Iris pigment epithelial cell (primary cell): ENCODE measurements at regions not wholly inside any gene's neighbourhood (a gene's known extent, or its start where the extent isn't known, plus 50 kb on each side); places are given as distances from the start of the nearest gene placed in this dataset.

Experiments
- DNase-seq: peaks from one replicate; pipeline ENCODE4 v3.0.0-alpha.2; 2011; ENCODE audit warnings: low read depth

- DNase-seq = no peak
These were observed 489.6 kb downstream of the BMP2 start for GRCh38 chr20:7257099-7257498.

GRCh38 chr20:7257692-7258466 is 490.4 kb downstream of the BMP2 start:
- DNase-seq = no peak

- DNase-seq = no peak
These were observed 495.3 kb downstream of the BMP2 start for GRCh38 chr20:7262803-7263202.

- no peak for DNase-seq
These were observed 496.7 kb downstream of the BMP2 start for GRCh38 chr20:7264137-7264536.

- no peak for DNase-seq
These were observed 502.0 kb downstream of the BMP2 start for GRCh38 chr20:7269452-7269851.

- peak; percentile 8 for DNase-seq
These were observed 505.0 kb downstream of the BMP2 start for GRCh38 chr20:7272512-7272911.

GRCh38 chr20:7274870-7275269 is 507.4 kb downstream of the BMP2 start:
- no peak for DNase-seq

GRCh38 chr20:7275645-7276237 is 508.3 kb downstream of the BMP2 start:
- DNase-seq = no peak

- peak; percentile 86 for DNase-seq
These were observed 518.6 kb downstream of the BMP2 start for GRCh38 chr20:7285918-7286556.

GRCh38 chr20:7291323-7291943 is 523.9 kb downstream of the BMP2 start:
- no peak for DNase-seq

- DNase-seq = peak; percentile 2
These were observed 524.5 kb downstream of the BMP2 start for GRCh38 chr20:7291946-7292345.

- DNase-seq = no peak
These were observed 527.4 kb downstream of the BMP2 start for GRCh38 chr20:7294816-7295360.

GRCh38 chr20:7301807-7302206 is 534.3 kb downstream of the BMP2 start:
- no peak for DNase-seq

GRCh38 chr20:7302250-7302649 is 534.8 kb downstream of the BMP2 start:
- no peak for DNase-seq

GRCh38 chr20:7305976-7306375 is 538.5 kb downstream of the BMP2 start:
- DNase-seq = no peak

- no peak for DNase-seq
These were observed 540.7 kb downstream of the BMP2 start for GRCh38 chr20:7308163-7308562.

GRCh38 chr20:7313047-7313446 is 545.6 kb downstream of the BMP2 start:
- DNase-seq = no peak

- no peak for DNase-seq
These were observed 556.5 kb downstream of the BMP2 start for GRCh38 chr20:7323957-7324356.

- DNase-seq = no peak
These were observed 560.3 kb downstream of the BMP2 start for GRCh38 chr20:7327810-7328209.

- DNase-seq = no peak
These were observed 563.4 kb downstream of the BMP2 start for GRCh38 chr20:7330850-7331249.

- DNase-seq = no peak
These were observed 564.7 kb downstream of the BMP2 start for GRCh38 chr20:7332169-7332568.

- DNase-seq = no peak
These were observed 566.4 kb downstream of the BMP2 start for GRCh38 chr20:7333841-7334240.

- DNase-seq = no peak
These were observed 578.5 kb downstream of the BMP2 start for GRCh38 chr20:7346026-7346425.
